Posterior vena cava (tissue), 2 donors: ENCODE measurements at regions not wholly inside any gene's neighbourhood (a gene's known extent, or its start where the extent isn't known, plus 50 kb on each side); places are given as distances from the start of the nearest gene placed in this dataset.

Experiments
- DNase-seq: peaks from one replicate; pipeline ENCODE4 v3.0.0-alpha.2; 2020; ENCODE audit warnings: low spot score
- intact Hi-C, 2 donors: fragments of 100-400 bp; cut with DNase I; formaldehyde crosslinking; loops; one replicate each; pipeline versions ENCODE4 v1.14.1 to v1.14.2; 2022 to 2023
- donor health status: DM: yes; HTN: yes; CAD: no.
- donor health status: DM: yes; HTN: yes; CAD: no.

DNA sequence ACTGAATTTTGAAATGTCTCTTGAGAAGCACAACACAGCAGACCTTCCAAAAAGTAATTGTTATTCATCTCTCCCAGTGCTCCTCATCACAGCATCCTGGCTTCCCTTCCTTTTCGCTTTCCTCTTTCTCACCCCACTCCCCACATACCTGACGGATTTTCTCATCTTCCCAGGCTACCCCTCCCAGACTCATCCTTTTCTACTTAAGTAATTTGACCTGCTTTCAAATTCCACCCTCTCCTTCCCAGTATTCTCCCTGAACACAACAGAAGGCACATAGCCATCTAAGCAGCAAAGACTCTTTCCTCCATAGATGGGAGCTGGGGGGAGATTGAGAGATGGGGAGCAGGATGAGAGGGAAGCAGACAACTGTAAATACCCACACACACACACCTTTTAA is 187.1 kb upstream of the STT3B start:
- intact Hi-C loops = no loop called here

DNA sequence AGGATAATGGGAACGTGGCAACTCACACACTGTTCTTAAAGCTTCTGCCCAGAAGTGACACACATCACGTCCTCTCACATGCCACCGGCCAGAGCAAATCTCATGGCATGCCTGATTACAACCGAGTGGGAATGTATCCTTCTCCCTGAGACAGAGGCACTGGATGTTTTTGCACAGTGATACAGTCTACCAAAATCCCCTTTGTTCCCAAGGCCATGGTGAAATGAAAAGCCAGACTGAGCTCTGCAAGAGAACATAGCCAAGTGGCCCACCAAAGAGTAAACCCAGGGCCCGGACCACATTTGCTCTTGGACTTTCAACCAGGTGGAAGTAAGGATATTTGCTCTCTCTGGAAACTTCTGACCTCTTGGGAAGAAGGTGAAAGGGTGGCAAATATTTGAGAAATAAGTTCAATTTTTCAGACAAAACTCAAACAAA is 186.2 kb upstream of the STT3B start:
- intact Hi-C loops = no loop called here
- no peak for DNase-seq

More for the DNA sequence above, 187.1 kb upstream of the STT3B start:
- DNase-seq = no peak

DNA sequence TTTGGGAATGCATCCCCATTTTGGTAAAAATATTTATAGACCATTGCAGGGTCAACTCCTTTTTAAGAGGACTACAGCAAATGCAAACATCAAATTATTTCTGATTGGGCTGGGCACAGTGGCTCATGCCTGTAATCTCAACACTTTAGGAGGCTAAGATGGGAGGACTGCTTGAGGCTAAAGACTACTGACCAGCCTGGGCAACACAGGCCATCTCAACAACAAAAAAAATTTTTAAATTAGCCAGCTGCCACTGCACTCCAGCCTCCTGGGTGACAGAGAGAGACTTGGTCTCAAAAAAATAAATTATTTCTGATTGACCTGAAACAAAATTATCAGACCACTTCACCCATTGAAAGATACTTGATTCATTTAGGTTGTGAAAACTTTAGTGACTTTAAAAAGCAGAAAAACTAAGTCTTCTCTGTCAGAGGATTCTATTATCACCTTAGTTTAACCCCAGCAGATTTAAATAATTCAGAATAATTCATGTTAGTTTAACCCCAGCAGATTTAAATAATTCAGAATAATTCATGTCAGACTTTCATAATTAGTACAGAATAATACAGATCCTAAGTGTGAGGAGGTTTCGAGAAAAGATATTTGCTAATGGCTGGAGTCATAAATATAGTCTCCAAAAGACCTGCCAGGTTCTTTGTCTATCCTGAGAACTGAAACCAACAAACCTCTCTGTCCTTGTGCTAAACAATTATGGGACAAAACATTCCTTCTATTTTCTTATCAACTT is 183.6 kb upstream of the STT3B start:
- intact Hi-C loops = no loop called here

DNA sequence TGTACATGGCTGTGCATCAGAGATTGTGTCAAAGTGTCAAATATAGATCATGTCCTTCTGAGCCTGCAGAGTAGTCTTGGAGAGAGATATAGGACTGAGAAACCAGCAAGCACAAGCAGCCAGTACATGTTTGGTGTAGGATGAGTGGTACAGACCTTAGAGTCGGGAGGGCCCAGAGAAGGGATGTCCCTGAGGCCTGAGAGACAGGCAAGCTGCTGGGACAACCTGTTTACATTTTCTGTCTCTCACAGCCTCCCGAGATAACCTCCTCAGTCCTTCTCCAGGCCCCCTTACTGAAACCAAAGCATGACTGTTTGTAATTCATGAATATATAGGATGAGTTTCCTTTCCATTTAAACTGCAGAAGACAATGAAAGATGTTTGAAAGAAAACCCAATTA is 182.4 kb upstream of the STT3B start:
- no peak for DNase-seq
- intact Hi-C loops = no loop called here

More for the DNA sequence above, 183.6 kb upstream of the STT3B start:
- no peak for DNase-seq

DNA sequence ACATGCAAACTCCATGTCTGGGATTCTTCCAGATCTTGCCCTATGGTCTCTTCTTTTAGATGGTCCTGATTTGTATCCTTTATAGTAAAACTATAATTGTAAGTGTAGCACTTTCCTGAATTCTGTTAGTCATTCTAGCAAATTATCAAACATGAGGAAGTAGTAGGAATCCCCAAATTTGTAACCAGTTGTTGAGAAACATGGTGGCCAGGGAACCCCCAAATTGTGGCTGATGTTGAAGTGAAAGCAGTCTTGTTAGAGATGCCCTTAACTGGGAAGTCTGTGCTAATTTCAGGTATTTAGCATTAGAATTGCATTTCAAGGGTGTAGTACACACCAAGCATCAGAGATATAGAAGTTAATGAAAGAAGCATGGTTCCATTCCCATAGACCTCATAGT is 180.4 kb upstream of the STT3B start:
- intact Hi-C loops = no loop called here
- DNase-seq = no peak

DNA sequence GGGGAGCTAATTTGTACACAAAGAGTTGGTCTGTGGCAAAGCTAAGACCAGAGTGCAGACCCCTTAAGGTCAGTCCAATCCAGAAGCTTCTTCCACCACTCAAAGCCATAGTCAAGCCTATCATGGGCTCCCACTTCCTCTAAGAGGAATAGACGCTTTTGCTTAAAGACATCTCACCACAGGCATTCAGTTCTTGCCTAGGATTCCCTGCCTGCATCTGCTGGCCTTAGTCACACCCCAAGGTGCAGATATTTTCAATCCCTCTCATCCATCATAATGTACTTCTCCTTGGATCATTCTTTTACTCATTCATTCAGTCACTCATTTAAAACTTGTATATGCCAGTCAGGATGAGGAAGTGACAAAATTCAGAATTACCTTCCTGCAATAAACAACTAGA is 179.6 kb upstream of the STT3B start:
- no peak for DNase-seq
- intact Hi-C loops = no loop called here

DNA sequence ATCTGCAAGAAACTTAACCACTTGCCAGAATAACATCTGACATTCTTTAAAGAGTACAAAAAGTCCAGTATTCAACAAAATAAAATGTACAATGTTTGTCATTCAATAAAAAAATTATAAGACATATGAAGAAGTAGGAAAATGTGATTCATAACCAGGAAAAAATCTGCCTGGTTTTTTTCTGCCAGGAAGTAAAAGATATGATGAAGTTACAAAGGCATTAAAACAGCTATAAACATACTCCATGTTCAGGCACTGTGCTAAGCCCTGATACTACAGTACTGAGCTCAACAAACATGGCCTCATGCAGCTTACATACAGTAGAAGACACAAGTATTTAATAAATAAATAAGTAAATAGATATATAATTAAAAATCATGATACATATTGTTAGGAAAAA is 178.4 kb upstream of the STT3B start:
- intact Hi-C loops = no loop called here
- no peak for DNase-seq

DNA sequence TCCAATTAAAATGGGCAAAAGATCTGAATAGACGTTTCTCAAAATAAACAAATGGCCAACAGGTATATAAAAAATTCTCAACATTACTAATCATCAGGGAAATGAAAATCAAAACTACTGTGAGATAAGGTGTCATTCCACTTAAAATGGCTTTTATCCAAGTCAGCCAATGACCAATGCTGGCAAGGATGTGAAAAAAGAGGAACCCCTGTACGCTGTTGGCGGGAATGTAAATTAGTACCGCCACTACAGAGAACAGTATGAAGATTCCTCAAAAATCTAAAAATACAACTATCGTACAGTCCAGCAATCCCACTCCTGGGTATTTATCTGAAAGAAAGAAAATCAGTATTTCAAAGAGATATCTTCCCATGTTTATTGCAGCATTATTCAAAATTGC is 176.9 kb upstream of the STT3B start:
- no peak for DNase-seq
- intact Hi-C loops = no loop called here

DNA sequence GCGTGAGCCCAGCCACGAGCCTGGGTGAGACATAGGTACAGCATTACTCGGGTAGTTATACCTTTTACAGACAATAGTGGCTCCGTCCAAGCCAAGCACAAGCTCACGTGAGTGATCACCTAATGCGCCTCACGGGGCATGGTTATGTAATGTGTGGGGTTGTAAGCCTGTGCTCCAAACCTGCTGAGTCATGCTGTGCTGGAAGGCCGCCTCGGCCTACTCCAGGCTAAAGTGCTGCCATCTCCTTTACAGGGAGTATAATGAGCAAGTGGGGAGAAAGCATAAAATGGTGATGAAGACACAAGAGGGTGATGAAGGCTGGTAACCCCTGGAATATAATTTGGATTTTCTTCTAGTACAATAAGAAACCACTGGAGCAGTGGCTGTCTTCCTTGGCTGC is 175.8 kb upstream of the STT3B start:
- no peak for DNase-seq

DNA sequence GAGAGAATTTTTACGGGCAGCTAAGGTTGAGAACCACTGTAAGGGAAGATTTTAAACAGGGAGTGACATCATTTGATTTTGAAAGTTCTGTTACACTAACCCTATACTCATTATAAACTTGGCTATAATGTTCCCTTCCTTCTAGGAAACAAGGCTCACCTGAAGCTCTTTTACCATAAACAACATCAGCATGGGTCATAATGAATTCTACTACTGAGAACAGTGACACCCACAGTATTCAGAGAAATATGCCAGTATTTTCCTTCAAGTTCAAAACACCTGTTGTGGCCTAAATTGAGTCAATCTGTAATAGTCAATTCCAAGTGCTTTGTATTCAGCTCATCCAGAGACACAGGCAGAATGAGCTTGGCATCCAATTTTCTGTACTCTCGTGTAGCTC is 175.3 kb upstream of the STT3B start:
- intact Hi-C loops = no loop called here
- no peak for DNase-seq

More for the DNA sequence above, 175.8 kb upstream of the STT3B start:
- intact Hi-C loops = no loop called here

DNA sequence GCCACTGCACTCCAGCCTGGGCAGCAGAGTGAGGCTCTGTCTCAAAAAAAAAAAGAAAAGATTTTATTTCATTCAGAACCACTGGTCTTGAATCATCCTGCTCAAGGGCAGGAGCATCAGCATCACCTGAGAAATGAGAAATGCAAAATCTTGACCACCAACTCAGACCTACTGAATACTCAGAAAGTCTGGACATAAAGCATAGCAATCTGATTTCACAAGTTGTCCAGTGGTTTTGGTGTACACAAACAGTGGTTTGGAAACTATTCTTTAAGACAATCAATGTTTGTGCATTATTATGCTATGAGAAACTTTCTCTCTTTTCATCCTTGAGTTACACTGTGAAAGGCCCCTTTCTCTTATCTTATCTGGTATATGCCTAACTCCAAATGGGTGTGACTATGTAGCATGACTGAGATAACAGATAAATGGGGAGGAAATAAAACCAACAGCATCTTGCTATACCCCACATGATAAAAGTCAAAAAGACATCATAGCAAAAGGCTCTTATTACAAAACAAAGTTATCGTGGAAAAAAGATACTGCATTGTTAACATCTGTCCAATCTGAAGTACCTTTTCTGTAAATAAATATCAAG is 174.2 kb upstream of the STT3B start:
- no peak for DNase-seq
- intact Hi-C loops = no loop called here

DNA sequence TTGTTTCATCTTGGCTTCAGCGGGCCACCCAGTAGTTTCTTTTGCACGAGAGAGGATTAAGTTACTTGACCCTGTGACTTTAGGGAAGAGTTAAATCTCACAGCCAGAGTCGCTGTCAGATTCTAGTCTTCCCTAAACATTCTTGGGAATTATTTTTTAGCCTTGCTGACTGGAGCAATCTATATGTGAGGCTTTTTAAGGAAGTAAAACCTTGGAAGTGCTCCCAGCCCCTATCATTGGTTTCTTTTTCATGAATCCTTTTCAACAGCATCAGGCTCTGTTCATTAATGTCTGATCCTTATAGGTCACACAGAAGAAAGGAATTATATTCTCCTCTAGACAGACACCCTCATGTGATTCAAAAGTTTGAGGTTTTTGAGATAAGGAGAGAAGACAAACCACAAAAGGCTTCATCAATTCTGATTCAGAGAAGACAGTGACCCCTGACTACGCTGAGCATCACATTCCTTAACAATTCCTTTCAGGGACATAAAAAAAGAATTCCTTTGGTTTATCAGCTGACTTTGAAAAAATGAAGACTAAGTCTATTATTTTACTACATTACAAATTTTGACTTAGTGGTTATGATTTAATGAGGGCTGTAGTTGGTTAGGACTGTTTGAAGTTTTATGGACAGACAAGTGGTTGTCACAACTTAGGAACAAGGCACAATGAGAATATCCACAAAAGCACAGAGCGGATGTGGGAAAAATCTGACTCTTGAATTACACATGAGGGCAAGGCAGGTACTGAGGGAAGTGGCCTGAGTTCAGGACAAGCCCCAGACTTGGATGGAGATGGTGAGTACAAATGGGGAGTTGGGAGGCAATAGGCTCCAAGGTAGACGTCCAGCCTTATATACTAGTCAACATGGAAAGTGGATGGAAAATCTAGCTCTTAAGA is 171.1 kb upstream of the STT3B start:
- DNase-seq = no peak
- intact Hi-C loops = no loop called here

DNA sequence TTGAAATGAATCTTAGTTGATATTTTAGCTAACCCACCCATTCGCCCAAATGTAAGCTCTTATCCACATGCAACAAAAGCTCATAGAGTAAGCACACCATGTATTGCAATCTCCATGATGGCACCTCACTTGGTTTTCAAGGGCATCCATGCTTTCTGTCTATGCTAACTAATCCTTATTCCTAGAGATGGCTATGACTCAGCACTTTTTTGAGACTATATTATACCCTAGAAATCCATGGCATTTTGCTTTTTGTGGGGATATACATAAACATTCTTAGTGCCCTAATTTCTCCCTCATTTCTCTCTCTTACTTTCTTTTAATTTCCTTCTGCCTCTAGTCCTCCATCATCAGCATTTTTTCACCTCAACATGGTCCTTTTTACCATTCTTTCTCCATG is 168.5 kb upstream of the STT3B start:
- intact Hi-C loops = no loop called here
- DNase-seq = no peak

DNA sequence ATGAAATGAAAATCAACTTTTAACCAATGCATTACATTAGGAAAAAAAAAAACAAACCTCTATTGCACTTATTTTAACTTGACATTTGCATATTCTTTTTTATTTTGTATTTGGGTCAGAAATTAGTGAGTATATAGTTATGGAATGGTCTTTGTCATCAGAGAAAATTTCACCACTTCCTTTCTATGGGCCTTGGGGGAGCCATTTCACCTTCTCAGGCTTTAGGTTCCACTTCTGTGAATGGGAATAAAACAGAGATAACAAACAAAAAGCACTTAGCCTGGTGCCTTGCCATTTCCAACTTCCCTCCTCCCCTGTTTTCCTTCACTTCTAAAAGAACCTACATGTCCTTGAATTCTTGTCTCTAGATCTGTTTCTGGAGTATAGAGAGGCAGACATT is 168.0 kb upstream of the STT3B start:
- intact Hi-C loops = no loop called here
- DNase-seq = no peak

DNA sequence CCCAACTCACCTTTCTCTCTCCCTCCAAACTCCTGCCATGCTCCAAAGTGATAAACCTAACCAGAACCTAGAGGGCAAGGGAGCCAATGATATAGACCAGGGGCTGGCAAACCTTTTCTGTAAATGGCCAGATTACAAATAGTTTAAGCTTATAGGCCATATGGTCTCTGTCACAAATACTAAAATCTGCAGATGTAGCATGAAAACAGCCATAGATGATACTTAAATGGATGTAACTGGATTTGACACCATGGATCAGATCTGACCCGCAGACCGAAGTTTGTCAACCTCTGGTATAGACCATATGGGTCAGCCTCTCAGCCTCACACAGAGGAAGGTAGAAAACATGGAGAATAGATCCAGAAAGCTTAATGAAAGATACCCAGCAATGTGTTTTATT is 165.2 kb upstream of the STT3B start:
- intact Hi-C loops = no loop called here
- DNase-seq = no peak

DNA sequence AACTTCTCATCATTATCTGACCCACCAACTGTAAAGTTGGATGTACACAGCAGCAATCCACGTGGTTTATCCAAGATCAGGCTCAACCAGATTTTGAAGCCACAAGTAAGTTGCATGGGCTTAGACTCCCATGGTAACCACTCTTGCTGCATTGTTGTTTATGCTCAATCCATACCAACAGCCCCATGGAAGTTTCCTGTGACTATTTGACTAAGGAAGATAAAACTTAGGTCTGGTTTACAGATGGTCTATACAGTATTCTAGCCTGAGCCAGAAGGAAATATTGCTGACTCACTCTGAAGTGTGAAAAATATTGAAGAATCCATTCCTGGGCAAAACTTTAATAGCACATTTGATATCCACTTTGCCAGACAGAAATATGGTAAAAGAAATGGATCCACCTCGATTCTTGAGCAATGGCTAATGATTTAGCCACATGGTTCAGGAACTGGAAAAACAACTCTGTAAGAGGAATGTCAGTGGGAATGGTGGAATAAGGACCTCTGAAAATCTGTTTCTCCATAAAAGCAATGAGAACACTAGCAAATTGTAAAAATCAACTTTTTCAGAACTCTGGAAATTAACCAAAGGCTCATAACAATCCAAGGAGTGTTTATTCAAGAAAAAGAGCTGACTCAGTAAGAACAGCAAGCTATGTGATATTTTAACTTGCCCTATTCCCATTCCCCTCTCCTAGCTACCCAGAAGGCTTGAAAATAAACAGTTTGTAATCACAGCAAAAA is 162.9 kb upstream of the STT3B start:
- intact Hi-C loops = no loop called here
- DNase-seq = no peak

DNA sequence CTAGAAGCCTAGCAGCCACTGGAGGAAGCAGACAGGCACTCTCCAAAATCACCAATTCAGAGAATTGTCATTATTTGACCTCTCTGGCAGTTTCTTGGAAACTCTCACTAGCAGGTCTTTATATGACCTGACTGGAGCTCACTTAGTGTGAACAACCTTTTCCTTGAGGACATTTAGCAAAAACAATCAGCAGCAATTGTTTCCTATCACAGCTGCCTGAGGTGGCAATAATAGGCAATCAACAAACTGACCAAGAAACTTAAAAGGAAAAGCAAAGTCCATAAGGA is 162.4 kb upstream of the STT3B start:
- intact Hi-C loops = no loop called here
- no peak for DNase-seq

DNA sequence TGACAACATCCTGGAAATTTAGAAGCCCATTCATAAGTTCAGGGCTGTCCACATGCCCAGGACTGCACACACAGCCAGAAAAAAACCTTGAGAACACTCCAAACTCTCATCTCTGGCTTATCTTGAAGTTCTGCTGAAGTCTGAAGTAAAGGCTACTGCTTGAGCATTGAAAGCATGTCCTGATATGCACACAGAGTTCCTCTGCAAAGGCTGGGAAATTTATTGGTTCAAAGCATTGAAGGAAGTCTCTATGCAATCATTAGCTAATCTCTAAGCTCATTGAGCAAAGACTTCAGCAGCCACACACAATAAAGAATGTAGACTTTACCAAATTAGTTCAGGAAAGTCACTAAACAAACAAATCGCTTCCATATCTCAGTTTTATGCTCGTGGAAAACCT is 162.0 kb upstream of the STT3B start:
- intact Hi-C loops = no loop called here
- DNase-seq = no peak

DNA sequence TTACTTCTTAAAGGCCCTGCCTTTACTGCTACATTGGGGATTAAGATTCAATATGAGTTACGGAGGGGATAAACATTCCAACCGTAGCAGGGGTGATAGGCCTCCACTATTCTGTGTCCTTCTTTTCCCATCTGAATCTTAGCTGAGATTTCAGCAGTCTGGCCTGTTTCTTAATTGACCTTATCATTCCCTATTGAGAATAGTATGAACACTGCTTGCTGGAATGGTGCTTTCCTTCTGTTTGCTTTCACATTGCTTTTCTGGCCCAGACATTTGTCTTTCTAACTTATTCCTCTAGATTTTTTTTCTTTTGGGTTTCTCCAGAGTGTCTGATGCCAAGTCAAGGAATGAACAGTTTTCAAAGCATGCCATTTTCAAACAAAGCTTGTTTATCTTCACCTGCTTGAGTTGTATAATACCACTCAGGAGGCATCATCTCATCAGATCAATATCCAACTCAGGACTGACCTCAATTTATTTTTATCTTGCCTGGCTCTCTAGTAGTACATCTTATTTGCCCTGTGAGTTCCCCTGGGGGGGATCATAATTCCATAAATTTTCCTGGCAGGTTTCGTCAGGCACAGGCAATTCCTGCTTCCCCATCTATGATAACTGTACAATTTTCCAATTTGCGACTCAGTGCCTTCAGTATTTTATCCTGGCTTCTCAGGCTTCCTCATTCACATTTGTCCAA is 161.1 kb upstream of the STT3B start:
- intact Hi-C loops = no loop called here
- no peak for DNase-seq
